ENCODE measurements at regions not wholly inside any gene's neighbourhood (a gene's known extent, or its start where the extent isn't known, plus 50 kb on each side); places are given as distances from the start of the nearest gene placed in this dataset.

DNA sequence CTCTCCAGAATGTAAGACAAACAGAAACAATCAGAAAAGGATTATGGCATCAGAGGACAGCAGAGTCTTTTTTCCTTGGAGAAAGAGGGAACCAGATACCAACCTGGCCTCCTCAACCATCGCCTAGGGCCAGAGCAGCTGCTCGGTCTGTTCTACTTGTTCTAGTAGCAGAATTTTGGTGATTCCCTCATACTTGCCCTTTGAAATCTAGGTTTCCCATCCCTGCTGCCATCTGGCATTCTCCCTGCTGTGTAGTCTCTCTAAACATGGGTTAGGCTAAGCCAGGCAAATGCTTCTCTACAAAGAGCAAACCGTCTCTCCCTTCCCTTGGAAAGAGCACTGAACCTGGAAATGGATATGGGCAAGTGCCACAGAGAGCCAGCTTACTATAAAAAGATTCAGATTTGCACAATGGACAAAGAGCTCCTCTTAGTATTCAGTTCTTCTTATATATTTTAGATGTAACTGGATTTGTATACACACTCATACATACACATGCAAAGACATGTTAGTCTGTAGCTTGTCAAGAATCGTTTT, 208.6 kb upstream of the ST6GAL2 start:
- intact Hi-C loops (cut with micrococcal nuclease), result no loop called here
- DNase-seq (ENCODE audit: unreplicated experiment), result no peak
- H3K4me3 Mint-ChIP-seq (ENCODE audit: unreplicated experiment), result no peak overlapping the region
- H3K4me1 Mint-ChIP-seq (ENCODE audit: insufficient read depth, unreplicated experiment), result peaks cover 10% of the 10 kb centered on the region
- POLR2A ChIA-PET, result no interaction called here
- H3K9me3 Mint-ChIP-seq (ENCODE audit: unreplicated experiment), result no peaks in the 10 kb centered on the region
- no TSS peak for BruUV-seq (replicated peaks)
- no peaks in the 10 kb centered on the region for H3K36me3 Mint-ChIP-seq (ENCODE audit: insufficient read depth, unreplicated experiment)
- no peaks in the 10 kb centered on the region for H3K27me3 Mint-ChIP-seq (ENCODE audit: insufficient read depth, unreplicated experiment)
- TF ChIP-seq, protein P1, sequence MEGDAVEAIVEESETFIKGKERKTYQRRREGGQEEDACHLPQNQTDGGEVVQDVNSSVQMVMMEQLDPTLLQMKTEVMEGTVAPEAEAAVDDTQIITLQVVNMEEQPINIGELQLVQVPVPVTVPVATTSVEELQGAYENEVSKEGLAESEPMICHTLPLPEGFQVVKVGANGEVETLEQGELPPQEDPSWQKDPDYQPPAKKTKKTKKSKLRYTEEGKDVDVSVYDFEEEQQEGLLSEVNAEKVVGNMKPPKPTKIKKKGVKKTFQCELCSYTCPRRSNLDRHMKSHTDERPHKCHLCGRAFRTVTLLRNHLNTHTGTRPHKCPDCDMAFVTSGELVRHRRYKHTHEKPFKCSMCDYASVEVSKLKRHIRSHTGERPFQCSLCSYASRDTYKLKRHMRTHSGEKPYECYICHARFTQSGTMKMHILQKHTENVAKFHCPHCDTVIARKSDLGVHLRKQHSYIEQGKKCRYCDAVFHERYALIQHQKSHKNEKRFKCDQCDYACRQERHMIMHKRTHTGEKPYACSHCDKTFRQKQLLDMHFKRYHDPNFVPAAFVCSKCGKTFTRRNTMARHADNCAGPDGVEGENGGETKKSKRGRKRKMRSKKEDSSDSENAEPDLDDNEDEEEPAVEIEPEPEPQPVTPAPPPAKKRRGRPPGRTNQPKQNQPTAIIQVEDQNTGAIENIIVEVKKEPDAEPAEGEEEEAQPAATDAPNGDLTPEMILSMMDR (IDR thresholded peaks at IDR 0.05; ENCODE audit: unreplicated experiment), result no peak
- CTCF ChIA-PET, result interaction anchor here (0.6 kb wide), 2 partner anchors 1090 to 1776 kb away, joined by 3 to 4 read pairs; no protein-coding TSS in a partner anchor
- H3K27ac Mint-ChIP-seq (ENCODE audit: low read depth, unreplicated experiment), result no peak overlapping the region

DNA sequence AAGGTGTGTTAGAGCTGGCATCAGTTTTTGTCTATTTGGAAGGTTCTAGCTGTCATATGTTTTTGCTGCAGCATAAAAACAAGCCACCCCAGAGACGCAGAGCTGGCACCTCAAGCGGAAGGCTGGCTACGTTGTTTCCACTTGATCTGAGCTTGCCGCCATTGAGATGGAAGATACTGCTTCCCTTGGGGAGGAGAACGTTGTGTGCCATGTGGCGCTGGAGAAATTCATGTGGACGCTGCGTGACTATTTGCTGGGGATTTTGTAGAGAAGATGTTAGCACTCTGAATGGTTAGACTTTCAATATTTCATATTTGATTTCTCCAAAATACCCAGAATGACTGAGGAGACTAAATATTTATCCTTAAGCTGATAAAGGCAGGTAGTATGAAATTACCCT, 216.2 kb upstream of the ST6GAL2 start:
- Mint-ChIP-seq H3K4me3 (ENCODE audit: unreplicated experiment) (no peak overlapping the region), H3K4me1 (ENCODE audit: insufficient read depth, unreplicated experiment) (no peaks in the 10 kb centered on the region), H3K27me3 (ENCODE audit: insufficient read depth, unreplicated experiment) (no peaks in the 10 kb centered on the region), H3K9me3 (ENCODE audit: unreplicated experiment) (no peaks in the 10 kb centered on the region), H3K36me3 (ENCODE audit: insufficient read depth, unreplicated experiment) (peaks cover 5% of the 10 kb centered on the region), H3K27ac (ENCODE audit: low read depth, unreplicated experiment) (no peak overlapping the region)
- TF ChIP-seq, protein P1 (IDR thresholded peaks at IDR 0.05; ENCODE audit: unreplicated experiment), result no peak
- no TSS peak for BruUV-seq (replicated peaks)
- ChIA-PET CTCF (interaction anchor here (1.0 to 1.4 kb wide), 3 partner anchors 14 to 446 kb away, joined by 3 read pairs; no protein-coding TSS in a partner anchor), POLR2A (interaction anchor here (0.6 kb wide), 1 partner anchor 135 kb away, joined by 3 read pairs; no protein-coding TSS in a partner anchor)
- DNase-seq (ENCODE audit: unreplicated experiment), result no peak
- intact Hi-C loops (cut with micrococcal nuclease), result no loop called here

DNA sequence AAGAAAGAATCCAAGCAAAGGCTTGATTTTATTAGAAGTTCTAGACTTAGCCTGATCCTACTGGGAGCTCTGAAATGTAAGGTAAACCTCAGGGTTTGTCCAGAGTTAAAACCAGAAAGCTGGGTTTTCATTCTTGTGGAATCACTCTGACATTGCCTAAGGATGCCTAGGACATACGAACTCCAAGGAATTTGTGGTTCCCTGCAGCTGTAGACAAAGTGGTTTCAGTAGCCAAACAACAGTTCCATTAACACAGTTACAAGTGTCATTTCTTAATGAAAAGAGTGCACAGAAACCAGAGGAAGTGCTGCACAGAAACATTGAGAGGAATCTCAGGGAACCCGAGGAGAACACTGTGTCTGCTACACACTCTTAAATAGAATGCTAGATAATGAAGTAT, 221.4 kb upstream of the ST6GAL2 start:
- Mint-ChIP-seq H3K4me1 (ENCODE audit: insufficient read depth, unreplicated experiment) (no peaks in the 10 kb centered on the region), H3K9me3 (ENCODE audit: unreplicated experiment) (no peaks in the 10 kb centered on the region), H3K36me3 (ENCODE audit: insufficient read depth, unreplicated experiment) (peaks cover 11% of the 10 kb centered on the region), H3K27ac (ENCODE audit: low read depth, unreplicated experiment) (no peak overlapping the region), H3K27me3 (ENCODE audit: insufficient read depth, unreplicated experiment) (no peaks in the 10 kb centered on the region), H3K4me3 (ENCODE audit: unreplicated experiment) (no peak overlapping the region)
- ChIA-PET POLR2A (no interaction called here), CTCF (interaction anchor here (0.8 kb wide), 1 partner anchor 462 kb away, joined by 3 read pairs; no protein-coding TSS in a partner anchor)
- TF ChIP-seq, protein P1 (IDR thresholded peaks at IDR 0.05; ENCODE audit: unreplicated experiment), result no peak
- no TSS peak for BruUV-seq (replicated peaks)
- DNase-seq (ENCODE audit: unreplicated experiment), result no peak
- intact Hi-C loops (cut with micrococcal nuclease), result no loop called here

GRCh38 chr2:107108556-107108955, 222.6 kb upstream of the ST6GAL2 start:
- no peak for DNase-seq (ENCODE audit: unreplicated experiment)
- ChIA-PET CTCF (interaction anchor here (0.6 to 0.7 kb wide), 2 partner anchors 39 to 44 kb away, joined by 3 read pairs; no protein-coding TSS in a partner anchor), POLR2A (no interaction called here)
- H3K27me3 Mint-ChIP-seq (ENCODE audit: insufficient read depth, unreplicated experiment), result no peaks in the 10 kb centered on the region
- H3K9me3 Mint-ChIP-seq (ENCODE audit: unreplicated experiment), result no peaks in the 10 kb centered on the region
- H3K27ac Mint-ChIP-seq (ENCODE audit: low read depth, unreplicated experiment), result no peak overlapping the region
- TF ChIP-seq, protein P1 (IDR thresholded peaks at IDR 0.05; ENCODE audit: unreplicated experiment), result no peak
- intact Hi-C loops (cut with micrococcal nuclease), result no loop called here
- peaks cover 11% of the 10 kb centered on the region for H3K36me3 Mint-ChIP-seq (ENCODE audit: insufficient read depth, unreplicated experiment)
- H3K4me1 Mint-ChIP-seq (ENCODE audit: insufficient read depth, unreplicated experiment), result no peaks in the 10 kb centered on the region
- BruUV-seq (replicated peaks), result no TSS peak
- no peak overlapping the region for H3K4me3 Mint-ChIP-seq (ENCODE audit: unreplicated experiment)

Data from MCF 10A (cell line).